Ishikawa (cell line): ENCODE measurements at regions not wholly inside any gene's neighbourhood (a gene's known extent, or its start where the extent isn't known, plus 50 kb on each side); places are given as distances from the start of the nearest gene placed in this dataset.

ENCODE experiments used
- CEBPB ChIP-seq: IDR thresholded peaks from 2 replicates; pipeline ENCODE4 v1.6.1; 2012
- CREB1 ChIP-seq: IDR thresholded peaks from 2 replicates; pipeline ENCODE4 v1.6.1; 2012; ENCODE audit warnings: low read depth
- EGR1 ChIP-seq: IDR thresholded peaks from 2 replicates; pipeline ENCODE4 v1.6.1; 2012
- EP300 ChIP-seq: IDR thresholded peaks from 2 replicates; pipeline ENCODE4 v1.6.1; 2012; ENCODE audit warnings: borderline replicate concordance
- FOXM1 ChIP-seq: IDR thresholded peaks from 2 replicates; pipeline ENCODE4 v1.6.1; 2012; ENCODE audit warnings: low read depth, borderline replicate concordance
- NFIC ChIP-seq: IDR thresholded peaks from 2 replicates; pipeline ENCODE4 v1.6.1; 2012
- RAD21 ChIP-seq: IDR thresholded peaks from 2 replicates; pipeline ENCODE4 v1.6.1; 2012; ENCODE audit warnings: low read depth
- TAF1 ChIP-seq: IDR thresholded peaks from 2 replicates; pipeline ENCODE4 v1.6.1; 2012; ENCODE audit warnings: low read depth, mild to moderate bottlenecking
- TCF12 ChIP-seq: IDR thresholded peaks from 2 replicates; pipeline ENCODE4 v1.6.1; 2012; ENCODE audit warnings: low read depth
- TEAD4 ChIP-seq: IDR thresholded peaks from 2 replicates; pipeline ENCODE4 v1.6.1; 2012
- USF1 ChIP-seq: IDR thresholded peaks from 2 replicates; pipeline ENCODE4 v1.6.1; 2012
- YY1 ChIP-seq: IDR thresholded peaks from 2 replicates; pipeline ENCODE4 v1.6.1; 2012; ENCODE audit warnings: low read depth
- ZBTB7A ChIP-seq: IDR thresholded peaks from 2 replicates; pipeline ENCODE4 v1.6.1; 2012; ENCODE audit warnings: low read depth
- TF ChIP-seq, protein P1 (sequence below): IDR thresholded peaks from 2 replicates; pipeline ENCODE4 v1.6.1; 2012
- TF ChIP-seq, protein P2 (sequence below): IDR thresholded peaks from 2 replicates; pipeline ENCODE4 v1.6.1; 2012; ENCODE audit warnings: low read depth, mild to moderate bottlenecking

- no peak for TF ChIP-seq TAF1
- TF ChIP-seq, protein P1, sequence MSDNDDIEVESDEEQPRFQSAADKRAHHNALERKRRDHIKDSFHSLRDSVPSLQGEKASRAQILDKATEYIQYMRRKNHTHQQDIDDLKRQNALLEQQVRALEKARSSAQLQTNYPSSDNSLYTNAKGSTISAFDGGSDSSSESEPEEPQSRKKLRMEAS, result no peak
- no peak for TF ChIP-seq YY1
- no peak for TF ChIP-seq EP300
- TF ChIP-seq, protein P2, sequence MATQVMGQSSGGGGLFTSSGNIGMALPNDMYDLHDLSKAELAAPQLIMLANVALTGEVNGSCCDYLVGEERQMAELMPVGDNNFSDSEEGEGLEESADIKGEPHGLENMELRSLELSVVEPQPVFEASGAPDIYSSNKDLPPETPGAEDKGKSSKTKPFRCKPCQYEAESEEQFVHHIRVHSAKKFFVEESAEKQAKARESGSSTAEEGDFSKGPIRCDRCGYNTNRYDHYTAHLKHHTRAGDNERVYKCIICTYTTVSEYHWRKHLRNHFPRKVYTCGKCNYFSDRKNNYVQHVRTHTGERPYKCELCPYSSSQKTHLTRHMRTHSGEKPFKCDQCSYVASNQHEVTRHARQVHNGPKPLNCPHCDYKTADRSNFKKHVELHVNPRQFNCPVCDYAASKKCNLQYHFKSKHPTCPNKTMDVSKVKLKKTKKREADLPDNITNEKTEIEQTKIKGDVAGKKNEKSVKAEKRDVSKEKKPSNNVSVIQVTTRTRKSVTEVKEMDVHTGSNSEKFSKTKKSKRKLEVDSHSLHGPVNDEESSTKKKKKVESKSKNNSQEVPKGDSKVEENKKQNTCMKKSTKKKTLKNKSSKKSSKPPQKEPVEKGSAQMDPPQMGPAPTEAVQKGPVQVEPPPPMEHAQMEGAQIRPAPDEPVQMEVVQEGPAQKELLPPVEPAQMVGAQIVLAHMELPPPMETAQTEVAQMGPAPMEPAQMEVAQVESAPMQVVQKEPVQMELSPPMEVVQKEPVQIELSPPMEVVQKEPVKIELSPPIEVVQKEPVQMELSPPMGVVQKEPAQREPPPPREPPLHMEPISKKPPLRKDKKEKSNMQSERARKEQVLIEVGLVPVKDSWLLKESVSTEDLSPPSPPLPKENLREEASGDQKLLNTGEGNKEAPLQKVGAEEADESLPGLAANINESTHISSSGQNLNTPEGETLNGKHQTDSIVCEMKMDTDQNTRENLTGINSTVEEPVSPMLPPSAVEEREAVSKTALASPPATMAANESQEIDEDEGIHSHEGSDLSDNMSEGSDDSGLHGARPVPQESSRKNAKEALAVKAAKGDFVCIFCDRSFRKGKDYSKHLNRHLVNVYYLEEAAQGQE, result no peak
These were observed 165.7 kb downstream of the SLCO4C1 start for GRCh38 chr5:102130386-102130785.

GRCh38 chr5:102119252-102119651, 176.8 kb downstream of the SLCO4C1 start:
- TF ChIP-seq FOXM1 (no peak), CEBPB (no peak), YY1 (no peak)

GRCh38 chr5:102115736-102116135, 180.3 kb downstream of the SLCO4C1 start:
- TF ChIP-seq CEBPB, result no peak
- TF ChIP-seq FOXM1, result no peak
- TF ChIP-seq NFIC, result no peak
- TF ChIP-seq USF1, result no peak
- TF ChIP-seq EP300, result no peak
- TF ChIP-seq CREB1, result no peak
- TF ChIP-seq, protein P1, result no peak
- no peak for TF ChIP-seq EGR1
- no peak for TF ChIP-seq TCF12
- no peak for TF ChIP-seq TAF1
- TF ChIP-seq TEAD4, result no peak

GRCh38 chr5:102114525-102115069, 181.5 kb downstream of the SLCO4C1 start:
- no peak for TF ChIP-seq FOXM1

GRCh38 chr5:102107865-102108264, 188.2 kb downstream of the SLCO4C1 start:
- TF ChIP-seq RAD21, result no peak
- TF ChIP-seq EP300, result no peak
- TF ChIP-seq TCF12, result no peak

- no peak for TF ChIP-seq FOXM1
- no peak for TF ChIP-seq TCF12
- TF ChIP-seq YY1, result no peak
- TF ChIP-seq ZBTB7A, result no peak
- TF ChIP-seq, protein P1, result no peak
- no peak for TF ChIP-seq CEBPB
- TF ChIP-seq, protein P2, result no peak
- no peak for TF ChIP-seq CREB1
- TF ChIP-seq RAD21, result no peak
- TF ChIP-seq USF1, result no peak
These were observed 189.5 kb downstream of the SLCO4C1 start for GRCh38 chr5:102106599-102106998.

GRCh38 chr5:102099766-102100331, 196.2 kb downstream of the SLCO4C1 start:
- TF ChIP-seq EGR1, result no peak
- TF ChIP-seq, protein P2, result no peak
- TF ChIP-seq RAD21, result no peak
- TF ChIP-seq TEAD4, result no peak
- TF ChIP-seq FOXM1, result no peak
- TF ChIP-seq, protein P1, result no peak
- TF ChIP-seq YY1, result no peak
- no peak for TF ChIP-seq TAF1
- TF ChIP-seq CREB1, result no peak
- no peak for TF ChIP-seq USF1
- TF ChIP-seq EP300, result no peak
- no peak for TF ChIP-seq NFIC
- TF ChIP-seq ZBTB7A, result no peak
- TF ChIP-seq TCF12, result no peak
